HG03558 (cell line): ENCODE measurements at regions not wholly inside any gene's neighbourhood (a gene's known extent, or its start where the extent isn't known, plus 50 kb on each side); places are given as distances from the start of the nearest gene placed in this dataset.
A peak's percentile ranks its signal among the peaks of the same experiment; 100 is the strongest.
"Not testable (repeated sequence)": the region's sequence is repeated elsewhere in the genome, so short reads cannot be mapped to it uniquely, and the experiment has no call there.

Experiments
- ATAC-seq: cut with Tn5 transposase; IDR thresholded peaks from one replicate; pipeline ENCODE4 v1.9.1; 2021; ENCODE audit warnings: moderate number of reproducible peaks; ENCODE audit not compliant: unreplicated experiment; ENCODE audit errors: extremely low read depth

DNA sequence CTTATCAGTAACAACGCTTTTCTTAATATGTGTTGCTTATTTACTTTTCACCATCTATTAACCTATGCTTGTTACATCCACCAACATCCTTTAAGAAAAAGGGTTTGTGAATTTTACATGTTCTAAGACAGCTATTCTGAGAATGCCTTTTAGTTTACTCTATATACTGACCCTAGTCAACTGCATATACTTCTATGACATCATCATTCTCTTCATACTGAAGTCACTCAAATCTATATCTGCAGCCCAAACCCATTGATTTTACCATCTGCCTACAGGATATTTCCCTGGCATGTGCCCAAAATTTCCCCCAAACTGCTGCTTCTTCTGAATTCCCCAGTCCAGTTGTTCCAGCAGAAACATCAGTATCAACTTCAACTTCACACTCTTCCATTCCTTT lies 94.6 kb upstream of the FAM204A start:
- no peak for ATAC-seq

DNA sequence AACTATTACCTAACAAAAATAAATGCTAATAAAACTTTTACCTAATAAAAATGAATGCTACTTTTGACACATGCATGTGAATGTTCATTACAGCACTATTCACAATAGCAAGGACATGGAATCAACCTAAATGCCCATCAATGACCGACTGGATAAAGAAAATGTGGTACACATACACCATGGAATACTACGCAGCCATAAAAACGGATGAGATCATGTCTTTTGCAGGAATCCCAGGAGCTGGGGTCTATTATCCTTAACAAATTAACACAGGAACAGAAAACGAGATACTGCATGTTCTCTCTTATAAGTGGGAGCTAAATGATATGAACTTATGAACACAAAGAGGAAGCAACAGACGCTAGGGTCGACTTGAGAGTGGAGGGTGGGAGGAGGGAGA lies 88.1 kb upstream of the FAM204A start:
- ATAC-seq = no peak

DNA sequence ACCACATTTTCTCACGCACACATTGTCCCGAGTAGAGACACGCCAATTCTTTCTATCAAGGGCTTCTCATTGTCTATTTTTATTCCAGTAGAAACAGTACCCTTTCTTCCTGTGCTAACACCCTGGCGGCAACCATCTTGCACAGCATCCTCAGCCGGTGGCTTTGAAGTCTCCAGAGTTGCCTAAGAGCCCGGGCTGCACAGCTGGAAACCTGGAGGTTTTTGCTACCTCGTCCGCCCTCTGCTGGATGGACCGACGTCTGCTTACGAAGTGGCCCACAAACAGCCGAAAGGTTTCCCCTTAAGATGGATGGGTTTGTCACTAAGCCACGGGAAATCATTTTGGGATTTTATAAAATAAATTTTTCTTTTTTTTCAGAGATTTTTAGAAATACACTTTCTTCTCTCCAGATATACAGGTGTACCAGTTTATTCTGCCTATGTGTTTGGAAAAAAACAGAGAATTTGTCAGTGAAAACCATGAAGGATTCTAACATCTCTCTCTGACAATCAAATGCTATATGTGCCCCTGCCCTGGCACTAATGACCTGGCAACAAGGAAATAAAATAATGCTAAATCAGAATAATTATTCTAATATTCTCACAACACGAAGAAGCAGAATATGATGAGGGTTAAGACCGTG lies 81.8 kb upstream of the FAM204A start:
- peak; percentile 88 for ATAC-seq

DNA sequence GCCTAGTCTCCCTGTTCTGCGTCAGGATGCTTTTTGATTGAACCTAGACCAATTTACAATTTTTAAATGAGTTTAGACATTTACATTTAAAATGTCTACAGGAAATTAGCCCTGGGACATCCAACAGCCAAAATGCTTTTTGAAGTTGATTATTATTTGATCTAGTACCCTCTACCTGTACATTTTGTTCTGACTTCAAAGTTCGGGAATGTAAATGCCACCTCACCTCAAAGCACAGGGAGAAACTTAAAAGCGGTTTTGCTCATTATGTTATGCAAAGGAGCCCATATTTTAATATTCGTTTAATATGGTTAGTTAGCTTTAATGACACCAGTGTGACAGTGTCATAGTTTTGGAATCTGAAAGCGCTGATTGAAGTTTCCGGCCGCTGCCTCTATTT lies 80.1 kb upstream of the FAM204A start:
- ATAC-seq = no peak

DNA sequence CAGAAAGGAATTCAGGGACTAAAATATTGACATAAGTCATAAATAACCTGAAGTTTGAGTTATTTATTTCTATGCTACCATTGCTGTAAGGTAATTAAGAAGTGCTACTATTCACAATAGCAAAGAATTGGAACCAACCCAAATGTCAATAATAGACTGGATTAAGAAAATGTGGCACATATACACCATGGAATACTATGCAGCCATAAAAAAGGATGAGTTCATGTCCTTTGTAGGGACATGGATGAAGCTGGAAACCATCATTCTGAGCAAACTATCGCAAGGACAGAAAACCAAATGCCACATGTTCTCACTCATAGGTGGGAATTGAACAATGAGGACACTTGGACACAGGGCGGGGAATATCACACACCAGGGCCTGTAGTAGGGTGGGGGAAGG lies 77.9 kb upstream of the FAM204A start:
- ATAC-seq = not testable (repeated sequence)

DNA sequence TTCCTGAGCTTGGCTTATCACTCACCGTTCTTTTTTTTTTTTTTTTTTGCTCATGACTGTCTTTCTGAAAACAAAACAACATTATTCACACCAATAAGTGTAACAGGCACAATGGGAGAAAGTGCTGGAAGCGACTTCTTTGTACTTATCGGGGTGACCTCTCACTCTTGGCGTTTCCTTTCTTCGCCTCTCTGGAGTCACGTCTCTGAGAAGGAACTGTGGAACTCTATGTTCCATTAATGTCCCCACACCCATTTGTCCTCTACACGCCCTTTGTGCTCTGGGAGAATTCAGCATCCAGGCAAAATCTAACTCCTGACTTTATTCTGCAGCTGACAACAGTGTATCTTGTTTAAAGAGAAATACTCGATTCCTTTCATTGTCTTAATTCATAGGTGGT lies 70.8 kb upstream of the FAM204A start:
- ATAC-seq = no peak

DNA sequence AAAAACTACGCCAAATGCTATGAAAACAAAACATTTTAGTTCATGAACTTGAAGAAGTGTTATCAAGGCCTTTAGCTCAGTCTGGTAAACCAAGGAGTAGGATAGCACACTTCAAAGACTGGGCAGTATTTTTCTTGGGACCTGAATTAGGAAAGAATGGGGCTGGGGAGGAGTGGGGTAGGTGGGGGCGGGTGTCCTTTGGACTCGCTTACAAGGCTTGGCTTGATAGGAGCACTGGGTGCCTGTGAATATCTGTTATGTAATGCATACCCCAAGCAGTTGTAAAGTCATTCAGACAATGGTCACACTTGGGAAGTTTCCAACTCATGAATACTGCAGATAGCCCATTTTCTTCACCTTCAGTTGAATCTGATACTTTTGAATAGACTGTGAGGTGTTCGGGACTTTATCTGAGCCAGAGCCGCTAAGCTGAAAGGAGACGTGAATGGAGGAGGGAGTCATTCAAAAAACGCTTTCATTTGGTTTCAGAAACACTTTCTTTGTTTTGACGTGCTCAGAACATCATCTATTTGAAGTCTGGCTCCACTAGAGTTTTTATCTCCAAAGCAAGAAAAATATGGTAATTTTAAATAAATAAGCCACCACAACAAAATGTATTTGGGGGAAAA lies 70.1 kb upstream of the FAM204A start:
- ATAC-seq = no peak

DNA sequence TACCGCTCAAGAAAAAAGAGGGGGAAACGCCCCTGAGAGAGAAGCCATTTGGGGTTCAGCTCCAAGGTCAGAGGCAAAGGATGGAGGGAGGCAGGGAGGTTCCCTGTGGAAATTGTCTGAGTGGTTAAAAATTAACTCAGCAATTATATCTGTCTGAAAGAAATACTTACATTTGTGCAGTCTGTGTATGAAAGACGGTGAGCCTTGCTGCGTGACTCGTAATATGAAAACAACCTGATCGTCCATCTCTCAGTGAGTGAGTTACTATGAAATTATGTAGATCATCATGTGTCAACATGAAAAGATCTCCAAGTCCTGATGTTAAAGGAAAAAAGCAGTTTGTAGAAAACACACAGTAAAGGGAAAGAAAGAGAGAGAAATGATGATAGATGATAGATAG lies 67.2 kb upstream of the FAM204A start:
- ATAC-seq = no peak

DNA sequence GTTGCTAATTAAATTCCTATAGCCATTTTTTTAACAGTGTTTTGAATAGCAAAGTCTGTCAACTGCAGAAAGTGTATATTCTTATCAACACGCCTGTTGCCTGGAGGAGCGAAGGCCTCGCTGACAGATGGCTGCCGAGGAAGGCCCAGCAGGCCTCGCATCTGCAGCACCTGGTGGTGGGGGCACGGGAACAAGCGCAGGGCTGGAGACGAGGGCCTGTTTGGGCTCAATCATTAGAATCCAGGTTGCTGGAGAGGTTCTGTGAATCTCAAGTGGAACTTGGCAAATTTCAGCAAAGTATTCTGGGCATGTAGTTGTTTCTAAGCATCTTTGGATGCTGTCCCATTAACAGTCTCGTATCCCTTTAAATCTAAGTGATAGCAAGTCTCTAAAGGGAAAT lies 66.1 kb upstream of the FAM204A start:
- no peak for ATAC-seq

DNA sequence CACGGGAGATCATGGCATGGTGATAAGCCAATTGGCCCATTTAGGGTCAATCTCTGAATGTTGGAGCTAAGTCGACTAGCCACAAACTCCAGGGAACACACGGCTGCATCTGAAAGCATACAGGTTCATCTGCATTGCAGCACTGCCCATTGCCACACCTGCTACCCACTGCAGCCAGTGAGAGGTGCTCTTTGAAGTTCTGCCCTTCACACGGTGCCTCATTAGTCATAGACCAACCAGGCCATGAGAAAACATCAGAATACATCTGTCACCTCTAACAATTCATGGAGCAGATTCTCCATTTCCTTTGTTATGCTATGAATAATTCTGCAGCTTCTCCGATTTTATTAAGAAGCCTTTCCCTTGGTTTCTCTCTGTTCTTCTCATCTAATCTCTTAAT lies 65.7 kb upstream of the FAM204A start:
- no peak for ATAC-seq

DNA sequence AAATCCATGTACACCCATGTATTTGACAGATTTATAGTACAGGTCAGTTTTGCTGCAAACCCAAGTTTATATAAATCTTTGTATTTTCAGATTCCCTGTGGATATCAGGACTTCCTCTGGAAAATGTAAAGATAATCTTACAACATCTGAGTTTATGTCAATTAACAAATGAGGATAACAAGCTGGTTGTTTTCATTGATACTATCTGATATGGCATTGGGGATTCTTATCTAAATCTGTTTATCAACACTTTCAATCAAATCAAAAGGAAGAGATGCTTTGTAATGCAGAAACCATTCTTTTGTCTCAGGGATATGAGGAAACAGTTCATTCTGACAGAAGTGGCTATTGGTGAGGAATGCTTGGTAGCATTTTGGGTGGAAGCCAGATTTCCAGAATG lies 64.9 kb upstream of the FAM204A start:
- no peak for ATAC-seq

DNA sequence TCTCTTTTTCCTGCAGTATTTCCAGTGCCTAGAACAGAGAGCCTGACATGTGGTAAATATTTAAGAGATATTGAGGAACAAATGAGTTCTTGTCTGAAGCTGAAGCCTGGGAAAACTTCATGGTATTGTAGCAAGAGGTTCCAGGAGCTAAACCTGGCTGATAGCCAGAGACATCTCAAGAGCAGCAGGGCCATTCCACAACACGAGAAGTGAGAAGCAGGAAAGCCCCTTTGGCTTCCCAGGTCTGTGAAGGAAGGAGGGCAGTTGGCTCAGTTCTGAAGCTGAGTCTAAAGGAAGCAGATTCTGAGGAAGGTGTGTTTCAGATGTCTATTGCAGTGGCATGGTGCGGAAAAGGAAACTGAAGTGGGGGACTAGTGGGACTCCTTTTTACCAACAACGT lies 63.8 kb upstream of the FAM204A start:
- ATAC-seq = no peak

DNA sequence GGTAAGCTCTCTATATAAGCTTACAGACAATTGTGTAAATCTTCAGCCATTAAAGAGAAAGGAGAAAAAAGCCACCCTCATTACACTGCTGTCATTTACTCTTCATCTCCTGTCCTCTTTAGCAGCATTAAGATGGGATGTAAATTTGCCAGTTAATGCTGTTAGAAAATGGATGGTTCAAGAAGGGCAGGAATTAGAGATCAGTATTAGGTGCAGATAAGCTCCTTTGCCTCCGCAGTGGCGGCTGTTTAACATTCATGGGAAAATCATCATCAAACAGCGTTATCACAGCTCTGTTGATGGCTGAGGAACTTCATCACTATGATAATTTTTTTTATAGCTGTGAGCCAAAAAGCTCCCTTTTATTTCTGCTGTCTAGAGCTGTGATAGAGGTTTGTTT lies 61.8 kb upstream of the FAM204A start:
- no peak for ATAC-seq

DNA sequence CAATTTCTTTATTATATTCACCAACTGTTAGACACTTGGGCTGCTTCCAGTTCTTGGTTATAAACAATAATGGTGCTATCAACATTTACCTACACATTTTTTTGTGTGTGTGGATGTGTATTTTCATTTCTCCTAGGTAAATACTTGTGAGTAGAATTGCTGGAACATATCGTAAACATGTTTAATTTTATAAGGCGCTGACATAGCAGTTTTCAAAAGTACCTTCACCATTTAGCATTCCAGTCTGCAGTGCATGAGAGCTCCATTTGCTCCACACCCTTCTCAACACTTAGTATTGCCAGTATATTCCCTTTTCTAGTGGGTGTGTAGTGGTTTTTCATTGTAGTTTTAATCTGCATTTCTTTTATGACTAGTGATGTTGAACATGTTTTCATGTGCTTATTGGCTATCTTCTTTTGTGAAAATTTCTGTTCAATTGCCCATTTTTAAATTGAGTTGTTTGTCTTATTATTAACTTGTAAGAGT lies 59.6 kb upstream of the FAM204A start:
- ATAC-seq = no peak

DNA sequence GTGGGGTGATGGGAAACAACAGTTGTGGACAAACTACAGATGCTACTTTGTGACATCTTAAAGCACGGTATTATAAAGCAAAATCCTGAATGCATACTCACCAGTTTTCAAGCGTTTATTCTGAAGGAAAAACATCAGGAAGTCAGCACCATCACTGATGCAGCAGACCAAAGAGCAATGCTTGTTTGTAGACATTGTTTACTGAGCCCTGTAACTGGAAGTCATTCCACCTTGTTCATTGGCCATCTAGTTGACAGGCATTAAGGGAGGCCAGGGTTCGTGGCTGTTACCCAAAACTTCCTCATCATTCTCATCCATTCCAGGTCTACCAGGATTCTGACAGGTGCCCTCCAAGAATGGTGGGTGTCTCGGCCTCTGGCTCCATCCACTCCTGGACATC lies 55.3 kb upstream of the FAM204A start:
- no peak for ATAC-seq

DNA sequence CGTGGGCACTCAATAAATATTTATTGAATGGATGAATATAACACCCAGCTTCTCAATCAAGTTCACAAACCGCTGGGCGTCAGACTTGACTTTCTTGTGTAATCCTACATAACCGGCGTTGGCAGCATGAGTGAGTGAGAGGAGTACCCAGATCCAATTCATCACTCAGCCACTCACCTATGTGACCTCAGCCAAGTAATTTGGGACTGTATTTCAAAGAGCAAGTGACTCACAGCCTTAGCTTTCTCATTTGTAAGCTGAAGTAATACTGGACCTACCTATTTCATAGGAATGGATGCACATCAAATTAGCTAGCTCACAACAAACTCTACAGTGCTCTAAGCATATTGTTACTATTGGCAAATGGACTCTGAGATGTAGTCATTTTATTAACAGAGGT lies 53.8 kb upstream of the FAM204A start:
- ATAC-seq = no peak

DNA sequence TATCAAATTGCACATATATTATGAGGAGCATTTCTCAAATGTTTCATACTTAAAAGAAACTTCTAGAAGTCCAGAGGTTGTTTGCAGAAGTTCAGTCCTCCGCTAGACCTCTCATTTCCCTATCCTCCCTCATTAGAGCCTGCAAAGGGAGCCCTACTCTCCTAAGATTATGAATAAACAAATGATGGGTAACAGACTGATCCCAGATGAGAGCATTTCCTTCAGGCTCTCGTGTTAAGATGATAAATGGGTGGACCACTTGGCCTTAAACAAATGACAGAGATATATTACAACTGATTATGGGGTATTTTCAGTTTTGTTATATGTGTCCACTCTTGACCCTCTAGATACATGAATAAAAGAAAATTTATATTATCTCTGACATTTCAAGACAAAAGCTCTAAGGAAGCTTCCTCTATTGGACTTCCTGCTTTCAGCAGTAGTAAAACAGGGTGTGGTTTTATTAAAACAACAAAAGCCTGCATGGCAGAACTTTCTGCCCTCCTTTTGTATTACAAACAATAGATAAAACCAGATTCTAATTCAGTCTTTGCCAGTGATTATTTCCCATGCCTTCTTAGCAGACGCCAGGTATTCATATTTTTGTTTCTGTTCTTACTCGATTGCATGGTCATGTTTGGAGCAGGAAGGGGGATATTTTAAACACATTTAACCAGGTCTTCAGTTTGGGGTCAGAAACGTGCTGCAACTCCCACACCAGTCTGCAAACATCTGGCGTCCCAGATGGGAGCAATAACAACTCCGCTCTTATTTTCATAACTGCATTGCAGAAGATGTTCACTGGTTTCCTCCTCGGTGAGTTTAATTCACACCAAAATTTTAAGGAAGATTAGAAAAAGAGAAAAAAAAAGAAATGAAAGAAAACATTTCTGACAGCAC lies 52.4 kb upstream of the FAM204A start:
- ATAC-seq = no peak

DNA sequence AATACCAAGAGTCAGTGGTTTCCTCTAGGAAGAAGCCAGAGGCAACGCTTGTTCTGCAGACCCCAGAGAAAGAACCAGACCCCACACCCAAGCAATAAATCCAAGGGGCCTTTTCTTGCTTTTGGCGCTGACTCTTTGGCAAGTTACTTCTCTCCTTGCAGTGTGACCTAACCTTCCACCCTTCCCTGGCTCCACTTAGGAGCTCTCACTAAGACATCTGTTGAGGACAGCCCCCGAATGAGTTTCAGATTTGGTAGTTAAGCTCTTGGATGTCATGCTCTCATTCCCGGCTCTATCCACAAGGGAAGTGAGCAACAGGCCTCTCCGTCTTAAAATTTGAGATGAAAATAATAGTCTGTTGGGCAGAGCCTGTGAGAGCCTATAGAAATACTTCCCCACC lies 50.6 kb upstream of the FAM204A start:
- no peak for ATAC-seq
